ENCODE measurements at regions not wholly inside any gene's neighbourhood (a gene's known extent, or its start where the extent isn't known, plus 50 kb on each side); places are given as distances from the start of the nearest gene placed in this dataset.

GRCh38 chr1:218064426-218064825, 220.7 kb upstream of the RRP15 start:
- CTCF ChIA-PET: no interaction called here
- Histone ChIP-seq H3K4me1 (replicated peaks; ENCODE audit: insufficient read depth) (no peaks in the 10 kb centered on the region), H2AFZ (no peak overlapping the region), H3K4me3 (no peak overlapping the region), H3K9me2 (ENCODE audit: insufficient read depth) (no peaks in the 10 kb centered on the region), H3F3A (ENCODE audit: insufficient read depth, low read depth) (no peaks in the 10 kb centered on the region), H3K36me3 (ENCODE audit: low read depth) (no peaks in the 10 kb centered on the region), H3K9me3 (ENCODE audit: insufficient read depth, low read depth) (no peaks in the 10 kb centered on the region), H3K79me2 (ENCODE audit: low read depth) (no peaks in the 10 kb centered on the region), H3K4me2 (no peak overlapping the region), H3K27ac (no peak overlapping the region), H3K27me3 (ENCODE audit: insufficient read depth, low read depth) (no peaks in the 10 kb centered on the region), H4K20me1 (ENCODE audit: insufficient read depth) (no peaks in the 10 kb centered on the region; the same call in 1 of the 2 replicates)
- intact Hi-C loops (cut with micrococcal nuclease; ENCODE audit: unreplicated experiment): no loop called here
- POLR2A ChIA-PET (ENCODE audit: unreplicated experiment): no interaction called here
- BruUV-seq (replicated peaks): no TSS peak
- TF ChIP-seq, protein P1, sequence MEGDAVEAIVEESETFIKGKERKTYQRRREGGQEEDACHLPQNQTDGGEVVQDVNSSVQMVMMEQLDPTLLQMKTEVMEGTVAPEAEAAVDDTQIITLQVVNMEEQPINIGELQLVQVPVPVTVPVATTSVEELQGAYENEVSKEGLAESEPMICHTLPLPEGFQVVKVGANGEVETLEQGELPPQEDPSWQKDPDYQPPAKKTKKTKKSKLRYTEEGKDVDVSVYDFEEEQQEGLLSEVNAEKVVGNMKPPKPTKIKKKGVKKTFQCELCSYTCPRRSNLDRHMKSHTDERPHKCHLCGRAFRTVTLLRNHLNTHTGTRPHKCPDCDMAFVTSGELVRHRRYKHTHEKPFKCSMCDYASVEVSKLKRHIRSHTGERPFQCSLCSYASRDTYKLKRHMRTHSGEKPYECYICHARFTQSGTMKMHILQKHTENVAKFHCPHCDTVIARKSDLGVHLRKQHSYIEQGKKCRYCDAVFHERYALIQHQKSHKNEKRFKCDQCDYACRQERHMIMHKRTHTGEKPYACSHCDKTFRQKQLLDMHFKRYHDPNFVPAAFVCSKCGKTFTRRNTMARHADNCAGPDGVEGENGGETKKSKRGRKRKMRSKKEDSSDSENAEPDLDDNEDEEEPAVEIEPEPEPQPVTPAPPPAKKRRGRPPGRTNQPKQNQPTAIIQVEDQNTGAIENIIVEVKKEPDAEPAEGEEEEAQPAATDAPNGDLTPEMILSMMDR (conservative IDR thresholded peaks at IDR 0.05): no peak
- no peak for TF ChIP-seq EZH2 (IDR thresholded peaks at IDR 0.05; ENCODE audit: low read depth)
- no peak for DNase-seq

DNA sequence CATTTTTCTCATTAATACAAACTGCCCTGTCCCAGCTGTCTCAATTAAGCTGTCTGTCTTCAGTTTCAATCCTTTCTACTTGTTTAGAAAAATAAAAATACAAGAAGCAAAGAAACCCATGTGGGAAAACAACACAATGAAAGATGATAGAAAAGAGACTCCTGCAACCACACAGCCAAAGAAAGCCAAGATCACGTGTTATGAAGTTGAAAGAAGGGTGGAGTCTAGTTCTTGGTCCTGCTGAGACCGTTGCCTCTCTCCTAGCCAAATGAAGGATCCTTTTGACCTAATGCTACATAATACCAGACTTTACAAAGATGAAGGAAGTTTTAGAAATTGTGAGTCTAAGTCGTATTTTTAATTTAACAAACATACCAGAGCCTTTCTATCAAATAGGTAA, 218.8 kb upstream of the RRP15 start:
- no peak for DNase-seq
- no peak overlapping the region for H3K27ac ChIP-seq
- no peaks in the 10 kb centered on the region for H3K9me2 ChIP-seq (ENCODE audit: insufficient read depth)
- no peaks in the 10 kb centered on the region for H3K36me3 ChIP-seq (ENCODE audit: low read depth)
- ChIA-PET CTCF (no interaction called here), POLR2A (ENCODE audit: unreplicated experiment) (no interaction called here)
- H3K4me2 ChIP-seq: no peak overlapping the region
- H3F3A ChIP-seq (ENCODE audit: insufficient read depth, low read depth): no peaks in the 10 kb centered on the region
- no peaks in the 10 kb centered on the region for H3K79me2 ChIP-seq (ENCODE audit: low read depth)
- TF ChIP-seq, protein P1 (conservative IDR thresholded peaks at IDR 0.05): no peak
- no peak for TF ChIP-seq EZH2 (IDR thresholded peaks at IDR 0.05; ENCODE audit: low read depth)
- no TSS peak for BruUV-seq (replicated peaks)
- H3K27me3 ChIP-seq (ENCODE audit: insufficient read depth, low read depth): no peaks in the 10 kb centered on the region
- H3K9me3 ChIP-seq (ENCODE audit: insufficient read depth, low read depth): no peaks in the 10 kb centered on the region
- no peak overlapping the region for H3K4me3 ChIP-seq
- no peaks in the 10 kb centered on the region for H3K4me1 ChIP-seq (replicated peaks; ENCODE audit: insufficient read depth)
- intact Hi-C loops (cut with micrococcal nuclease; ENCODE audit: unreplicated experiment): no loop called here
- H4K20me1 ChIP-seq (ENCODE audit: insufficient read depth): no peaks in the 10 kb centered on the region
- no peak overlapping the region for H2AFZ ChIP-seq

GRCh38 chr1:218068241-218068640, 216.9 kb upstream of the RRP15 start:
- no peak overlapping the region for H2AFZ ChIP-seq
- H3K4me1 ChIP-seq (replicated peaks; ENCODE audit: insufficient read depth): no peaks in the 10 kb centered on the region
- H3K4me3 ChIP-seq: no peak overlapping the region
- no peaks in the 10 kb centered on the region for H3K27me3 ChIP-seq (ENCODE audit: insufficient read depth, low read depth)
- no peaks in the 10 kb centered on the region for H3K36me3 ChIP-seq (ENCODE audit: low read depth)
- H4K20me1 ChIP-seq (ENCODE audit: insufficient read depth): no peaks in the 10 kb centered on the region
- H3K9me3 ChIP-seq (ENCODE audit: insufficient read depth, low read depth): no peaks in the 10 kb centered on the region
- H3F3A ChIP-seq (ENCODE audit: insufficient read depth, low read depth): no peaks in the 10 kb centered on the region
- no peaks in the 10 kb centered on the region for H3K9me2 ChIP-seq (ENCODE audit: insufficient read depth)
- CTCF ChIA-PET: no interaction called here
- TF ChIP-seq EZH2 (IDR thresholded peaks at IDR 0.05; ENCODE audit: low read depth): no peak
- TF ChIP-seq, protein P1 (conservative IDR thresholded peaks at IDR 0.05): no peak
- no peaks in the 10 kb centered on the region for H3K79me2 ChIP-seq (ENCODE audit: low read depth)
- no peak for DNase-seq
- no peak overlapping the region for H3K4me2 ChIP-seq
- no peak overlapping the region for H3K27ac ChIP-seq
- no TSS peak for BruUV-seq (replicated peaks)
- POLR2A ChIA-PET (ENCODE audit: unreplicated experiment): no interaction called here
- intact Hi-C loops (cut with micrococcal nuclease; ENCODE audit: unreplicated experiment): no loop called here

Data from PC-9 (cell line).